Mucosa of descending colon (tissue), 3 donors: ENCODE measurements at regions not wholly inside any gene's neighbourhood (a gene's known extent, or its start where the extent isn't known, plus 50 kb on each side); places are given as distances from the start of the nearest gene placed in this dataset.

Source experiments
- ATAC-seq: fragments of 200-7000 bp; cut with Tn5 transposase; one replicate; pipeline ENCODE4 v1.9.1; 2020; ENCODE audit warnings: mild to moderate bottlenecking, moderate library complexity
- DNase-seq, 3 donors: peaks; one replicate each; pipeline ENCODE4 v3.0.0-alpha.2; 2020
- H3K36me3 ChIP-seq: fragments of 200-600 bp; one replicate; pipeline ENCODE4 v1.8.0; 2021; ENCODE audit warnings: low read depth, mild to moderate bottlenecking
- H3K4me1 ChIP-seq: fragments of 200-600 bp; one replicate; pipeline ENCODE4 v1.8.0; 2021; ENCODE audit warnings: low read depth, mild to moderate bottlenecking
- H3K4me3 ChIP-seq: fragments of 200-600 bp; one replicate; pipeline ENCODE4 v1.8.0; 2021; ENCODE audit warnings: mild to moderate bottlenecking
- H3K9me3 ChIP-seq: fragments of 200-600 bp; one replicate; pipeline ENCODE4 v1.8.0; 2021; ENCODE audit warnings: mild to moderate bottlenecking
- CTCF ChIP-seq: fragments of 200-600 bp; IDR thresholded peaks from one replicate; pipeline ENCODE4 v1.8.0; 2022; ENCODE audit warnings: antibody characterized with exemption, mild to moderate bottlenecking
- intact Hi-C, 2 donors: fragments of 100-400 bp; cut with DNase I in 1 of 2; cut with micrococcal nuclease in 1 of 2; formaldehyde crosslinking; loops; one replicate each; pipeline versions ENCODE4 v1.11.0 to v1.11.1; 2022; cut with DNase I, micrococcal nuclease
- donor health status: DM: no; HTN: no; CAD: no; lungs with moderate emphysema.
- donor health status: DM: no; HTN: no; CAD: no.
- donor health status: DM: no; HTN: yes; CAD: no.

- no peak for ATAC-seq
- TF ChIP-seq CTCF, result no peak
Observed at GRCh38 chr13:67860315-67860714, 630.2 kb upstream of the PCDH9 start.

GRCh38 chr13:67859904-67860303, 629.8 kb upstream of the PCDH9 start:
- ATAC-seq (no peak), DNase-seq (no peak)
- no peak for TF ChIP-seq CTCF
- intact Hi-C loops, result no loop called here
- Histone ChIP-seq H3K4me1 (no peaks in the 10 kb centered on the region), H3K4me3 (no peak overlapping the region), H3K36me3 (no peaks in the 10 kb centered on the region), H3K9me3 (peaks cover 4% of the 10 kb centered on the region)

More at GRCh38 chr13:67860315-67860714, 630.2 kb upstream of the PCDH9 start:
- no peaks in the 10 kb centered on the region for H3K36me3 ChIP-seq
- intact Hi-C loops, result no loop called here
- no peaks in the 10 kb centered on the region for H3K4me1 ChIP-seq
- no peak overlapping the region for H3K4me3 ChIP-seq
- H3K9me3 ChIP-seq, result peaks cover 4% of the 10 kb centered on the region
- DNase-seq, result no peak

- intact Hi-C loops, result no loop called here
- ATAC-seq (no peak), DNase-seq (no peak)
- no peak for TF ChIP-seq CTCF
- H3K36me3 ChIP-seq, result no peaks in the 10 kb centered on the region
- no peaks in the 10 kb centered on the region for H3K4me1 ChIP-seq
- no peak overlapping the region for H3K4me3 ChIP-seq
- peaks cover 4% of the 10 kb centered on the region for H3K9me3 ChIP-seq
Observed at GRCh38 chr13:67857581-67858310, 627.6 kb upstream of the PCDH9 start.

GRCh38 chr13:67856955-67857354, 626.8 kb upstream of the PCDH9 start:
- DNase-seq (no peak), ATAC-seq (no peak)
- Histone ChIP-seq H3K4me1 (no peaks in the 10 kb centered on the region), H3K4me3 (no peak overlapping the region), H3K36me3 (no peaks in the 10 kb centered on the region), H3K9me3 (no peaks in the 10 kb centered on the region)
- intact Hi-C loops, result no loop called here
- no peak for TF ChIP-seq CTCF

- intact Hi-C loops, result no loop called here
Observed at GRCh38 chr13:67855741-67856238, 625.7 kb upstream of the PCDH9 start.

More at GRCh38 chr13:67855741-67856238, 625.7 kb upstream of the PCDH9 start:
- H3K9me3 ChIP-seq, result no peaks in the 10 kb centered on the region
- no peaks in the 10 kb centered on the region for H3K4me1 ChIP-seq
- H3K36me3 ChIP-seq, result no peaks in the 10 kb centered on the region
- no peak for ATAC-seq
- TF ChIP-seq CTCF, result no peak
- H3K4me3 ChIP-seq, result no peak overlapping the region
- DNase-seq, result no peak
